NCI-H1694 treated with DMSO at 0.1 percent for 48 hours (cell line): ENCODE measurements at regions not wholly inside any gene's neighbourhood (a gene's known extent, or its start where the extent isn't known, plus 50 kb on each side); places are given as distances from the start of the nearest gene placed in this dataset.
A peak's percentile ranks its signal among the peaks of the same experiment; 100 is the strongest.
"Not testable (repeated sequence)": the region's sequence is repeated elsewhere in the genome, so short reads cannot be mapped to it uniquely, and the experiment has no call there.

ENCODE experiments used
- DNase-seq: peaks from one replicate; lab custom pipeline; 2025; lab: John Stamatoyannopoulos, UW

DNA sequence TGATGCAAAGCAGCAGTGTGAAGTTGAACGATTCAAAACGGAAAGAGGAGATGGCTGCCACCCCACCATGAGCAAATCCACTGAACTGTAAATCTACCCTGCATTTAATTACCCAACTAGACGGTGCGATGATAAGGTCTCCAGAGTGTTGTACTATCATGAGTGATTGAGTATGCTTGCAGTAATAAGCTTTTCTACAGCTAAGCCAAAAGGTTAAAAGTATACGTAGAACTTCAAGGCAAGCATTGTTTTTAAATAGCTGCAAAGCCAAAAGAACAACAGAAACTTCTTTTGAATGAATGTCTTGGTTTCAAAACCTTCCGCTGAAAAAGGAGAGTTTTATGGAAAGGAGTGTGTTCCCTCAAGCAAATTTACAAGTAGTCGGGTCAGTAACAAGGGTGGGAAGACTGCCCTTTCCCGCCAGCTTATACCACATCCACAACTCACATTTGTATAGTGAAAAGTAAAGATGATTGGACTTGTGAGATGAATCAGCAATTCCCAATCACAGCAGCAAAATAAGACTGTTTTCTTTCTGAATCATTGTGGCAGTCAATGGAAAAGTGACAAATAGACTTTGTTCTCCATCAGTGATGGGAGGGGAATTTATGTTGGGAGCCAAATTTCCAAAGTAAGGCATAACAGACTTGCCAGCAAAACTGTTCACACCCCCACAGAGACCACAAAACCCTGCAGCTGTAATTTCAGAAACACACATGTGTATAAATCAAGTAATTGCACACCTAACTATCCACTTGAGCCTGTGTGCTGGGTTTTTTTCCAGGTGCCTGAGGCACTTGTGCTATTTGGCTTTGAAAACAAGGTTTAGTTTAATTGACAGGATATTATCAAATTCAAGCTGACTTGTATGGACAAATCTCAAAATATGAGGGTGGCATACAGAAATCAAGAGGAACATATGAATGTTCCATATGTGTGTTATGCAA lies 407.7 kb upstream of the GRAMD2B start:
- DNase-seq: peak; percentile 80

GRCh38 chr5:126016256-126016655 lies 407.0 kb upstream of the GRAMD2B start:
- DNase-seq: peak; percentile 80

DNA sequence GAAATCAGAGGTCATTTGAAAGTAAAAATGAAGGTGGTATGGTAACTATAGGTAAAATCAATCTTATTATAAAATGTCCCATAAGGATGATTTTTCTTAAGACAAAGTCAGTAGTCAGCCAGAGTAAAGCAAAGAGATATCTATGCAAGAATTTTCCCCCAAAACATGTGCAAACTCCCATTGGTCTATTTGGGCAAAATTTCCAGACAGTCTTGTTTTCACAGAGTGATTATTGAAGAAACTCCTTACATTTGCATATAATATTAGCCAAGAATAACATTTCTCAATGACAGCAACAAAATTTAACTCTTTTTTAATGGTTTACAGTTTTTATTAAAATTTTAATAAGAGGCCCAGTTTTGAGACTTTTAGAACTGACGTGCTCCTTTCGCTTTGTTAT lies 406.1 kb upstream of the GRAMD2B start:
- DNase-seq: no peak

DNA sequence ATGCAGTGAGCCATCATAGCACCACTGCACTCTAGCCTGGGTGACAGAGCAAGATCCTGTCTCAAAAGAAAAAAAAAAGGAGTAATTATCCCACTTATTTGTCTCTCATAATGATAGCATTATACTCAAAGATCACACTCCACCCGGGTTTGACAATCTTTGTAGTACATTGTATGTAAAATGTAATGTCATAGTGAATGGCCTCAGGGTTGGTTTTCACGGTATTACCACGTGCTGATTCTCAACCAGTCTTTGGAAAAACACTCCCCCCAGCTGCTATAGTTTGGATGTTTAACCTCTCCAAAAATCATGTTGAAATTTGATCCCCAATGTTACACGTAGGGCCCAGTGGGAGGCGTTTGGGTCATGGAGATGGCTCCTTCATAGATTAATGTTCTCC lies 402.4 kb upstream of the GRAMD2B start:
- no peak for DNase-seq

DNA sequence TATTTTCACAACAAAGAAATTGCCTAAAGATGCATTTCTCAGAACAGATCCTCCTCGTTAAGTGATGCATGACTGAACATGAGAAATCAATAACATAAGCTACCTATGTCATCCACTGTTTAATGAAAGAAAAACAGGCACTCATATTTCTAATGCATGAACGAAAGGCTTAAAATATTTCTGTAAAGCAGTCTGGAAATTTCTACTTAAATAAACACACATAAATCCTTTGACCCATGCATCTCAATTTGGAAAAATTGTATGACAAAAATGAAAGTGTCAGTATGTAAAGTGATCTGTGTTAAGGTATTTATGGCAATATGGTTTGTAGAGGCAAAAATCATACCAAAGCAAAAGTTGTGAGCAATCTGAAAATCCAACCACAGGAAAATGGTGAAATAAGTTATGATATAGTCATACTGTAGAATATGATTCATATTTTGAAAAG lies 399.2 kb upstream of the GRAMD2B start:
- DNase-seq: no peak

- DNase-seq: no peak
These were observed 396.1 kb upstream of the GRAMD2B start for GRCh38 chr5:126027149-126027548.

GRCh38 chr5:126027652-126028051 lies 395.6 kb upstream of the GRAMD2B start:
- DNase-seq: no peak

GRCh38 chr5:126028336-126028735 lies 394.9 kb upstream of the GRAMD2B start:
- no peak for DNase-seq

DNA sequence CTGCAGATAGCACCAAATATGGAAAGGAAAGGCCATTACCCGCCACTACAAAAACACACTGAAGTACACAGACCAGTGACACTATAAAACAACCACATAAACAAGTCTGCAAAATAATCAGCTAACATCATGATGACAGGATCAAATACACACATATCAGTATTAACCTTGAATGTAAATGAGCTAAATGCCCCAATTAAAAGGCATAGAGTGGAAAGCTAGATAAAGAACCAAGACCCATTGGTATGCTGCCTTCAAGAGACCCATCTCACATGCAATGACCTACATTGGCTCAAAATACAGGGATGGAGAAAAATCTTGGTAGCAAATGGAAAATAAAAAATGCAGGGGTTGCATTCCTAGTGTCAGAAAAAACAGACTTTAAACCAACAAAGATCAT lies 393.9 kb upstream of the GRAMD2B start:
- not testable (repeated sequence) for DNase-seq

- DNase-seq: no peak
These were observed 392.5 kb upstream of the GRAMD2B start for GRCh38 chr5:126030698-126031097.

GRCh38 chr5:126031989-126032716 lies 391.1 kb upstream of the GRAMD2B start:
- no peak for DNase-seq

GRCh38 chr5:126043688-126044087 lies 379.5 kb upstream of the GRAMD2B start:
- no peak for DNase-seq

GRCh38 chr5:126044111-126044668 lies 379.0 kb upstream of the GRAMD2B start:
- peak; percentile 63 for DNase-seq

DNA sequence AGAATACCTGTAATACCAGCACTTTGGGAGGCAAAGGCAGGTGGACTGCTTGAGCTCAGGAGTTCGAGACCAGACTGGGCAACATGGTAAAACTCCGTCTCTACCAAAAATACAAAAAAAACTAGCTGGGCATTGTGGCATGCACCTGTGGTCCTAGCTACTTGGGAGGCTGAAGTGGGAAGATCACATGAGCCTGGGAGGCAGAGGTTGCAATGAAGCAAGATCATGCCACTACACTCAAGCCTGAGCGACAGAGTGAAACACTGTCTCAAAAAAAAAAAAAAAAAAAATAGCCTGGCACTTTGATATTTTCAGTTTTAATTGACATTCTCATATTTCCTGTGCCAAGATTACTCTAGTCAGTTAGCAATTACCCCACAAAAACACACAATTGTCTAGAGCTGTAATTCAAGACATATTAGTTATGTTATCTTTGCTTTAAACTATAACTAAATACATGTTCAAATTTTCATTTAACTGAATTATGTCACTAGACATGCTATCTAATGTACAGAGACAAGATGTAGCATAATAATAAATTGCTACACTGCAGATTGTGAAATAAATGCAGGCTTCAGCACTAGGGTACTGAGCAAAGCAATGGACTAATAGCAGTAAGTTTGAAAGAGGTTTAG lies 378.2 kb upstream of the GRAMD2B start:
- DNase-seq: no peak

DNA sequence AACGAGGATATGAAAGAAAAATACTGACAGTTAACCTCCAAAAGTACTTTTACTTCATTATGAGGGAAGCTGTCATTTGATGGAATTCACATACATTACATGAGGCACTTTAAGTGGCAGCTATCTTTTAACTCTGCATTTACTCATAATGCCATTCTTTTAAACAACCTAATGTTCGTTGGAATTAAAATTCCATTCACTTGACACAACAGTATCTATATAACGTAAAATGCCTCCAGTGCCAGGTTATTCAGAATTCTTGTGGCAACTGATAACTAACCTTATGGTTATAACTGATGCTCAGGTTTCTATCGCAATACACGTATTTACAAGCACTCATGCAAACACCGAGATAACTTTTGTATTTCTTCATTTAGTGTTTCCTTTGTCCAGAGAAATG lies 376.9 kb upstream of the GRAMD2B start:
- DNase-seq: no peak

- peak; percentile 5 for DNase-seq
These were observed 376.2 kb upstream of the GRAMD2B start for GRCh38 chr5:126046846-126047571.

DNA sequence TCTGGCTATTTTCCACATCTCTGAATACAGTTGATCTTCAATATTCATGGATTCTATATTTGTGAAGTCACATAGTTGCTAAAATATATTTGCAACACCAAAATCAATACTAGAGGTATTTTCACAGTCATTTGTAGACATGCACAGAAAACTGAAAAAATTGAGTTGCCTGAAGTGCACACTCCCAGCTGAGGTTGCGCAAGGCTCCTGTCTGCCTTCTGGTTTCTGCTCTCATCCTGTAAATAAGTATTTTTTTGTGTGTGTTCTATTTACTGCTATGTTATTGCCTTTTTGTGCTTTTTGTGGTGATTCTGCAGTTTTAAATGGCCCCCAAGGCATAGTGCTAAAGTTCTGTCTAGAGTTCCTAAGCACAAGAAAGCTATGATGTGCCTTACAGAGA lies 371.1 kb upstream of the GRAMD2B start:
- no peak for DNase-seq

- no peak for DNase-seq
These were observed 370.4 kb upstream of the GRAMD2B start for GRCh38 chr5:126052791-126053190.

GRCh38 chr5:126053630-126054029 lies 369.6 kb upstream of the GRAMD2B start:
- DNase-seq: no peak

- DNase-seq: no peak
These were observed 368.4 kb upstream of the GRAMD2B start for GRCh38 chr5:126054577-126055347.

GRCh38 chr5:126055348-126055729 lies 367.9 kb upstream of the GRAMD2B start:
- no peak for DNase-seq
